ENCODE measurements at regions not wholly inside any gene's neighbourhood (a gene's known extent, or its start where the extent isn't known, plus 50 kb on each side); places are given as distances from the start of the nearest gene placed in this dataset.

DNA sequence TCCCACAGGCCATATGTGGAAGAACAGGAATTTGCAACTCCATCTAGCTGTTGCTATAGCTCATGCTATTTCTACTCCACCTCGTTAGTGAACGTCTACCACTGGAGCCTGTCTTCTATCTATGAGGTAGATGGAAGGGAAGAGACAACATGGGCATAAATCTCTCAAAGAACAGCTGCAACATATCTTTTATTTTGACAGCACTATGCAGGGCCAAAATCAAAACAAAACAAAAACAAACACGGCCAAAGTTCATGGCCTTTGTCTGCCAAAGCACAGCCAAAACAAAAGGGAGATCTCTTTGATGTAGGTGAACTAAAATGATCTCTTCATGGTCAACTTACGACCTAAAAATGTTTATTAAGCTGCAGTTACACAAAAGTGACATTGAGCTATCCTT, 215.2 kb upstream of the MPPED2 start:
- TF ChIP-seq, protein P1, sequence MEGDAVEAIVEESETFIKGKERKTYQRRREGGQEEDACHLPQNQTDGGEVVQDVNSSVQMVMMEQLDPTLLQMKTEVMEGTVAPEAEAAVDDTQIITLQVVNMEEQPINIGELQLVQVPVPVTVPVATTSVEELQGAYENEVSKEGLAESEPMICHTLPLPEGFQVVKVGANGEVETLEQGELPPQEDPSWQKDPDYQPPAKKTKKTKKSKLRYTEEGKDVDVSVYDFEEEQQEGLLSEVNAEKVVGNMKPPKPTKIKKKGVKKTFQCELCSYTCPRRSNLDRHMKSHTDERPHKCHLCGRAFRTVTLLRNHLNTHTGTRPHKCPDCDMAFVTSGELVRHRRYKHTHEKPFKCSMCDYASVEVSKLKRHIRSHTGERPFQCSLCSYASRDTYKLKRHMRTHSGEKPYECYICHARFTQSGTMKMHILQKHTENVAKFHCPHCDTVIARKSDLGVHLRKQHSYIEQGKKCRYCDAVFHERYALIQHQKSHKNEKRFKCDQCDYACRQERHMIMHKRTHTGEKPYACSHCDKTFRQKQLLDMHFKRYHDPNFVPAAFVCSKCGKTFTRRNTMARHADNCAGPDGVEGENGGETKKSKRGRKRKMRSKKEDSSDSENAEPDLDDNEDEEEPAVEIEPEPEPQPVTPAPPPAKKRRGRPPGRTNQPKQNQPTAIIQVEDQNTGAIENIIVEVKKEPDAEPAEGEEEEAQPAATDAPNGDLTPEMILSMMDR (IDR thresholded peaks at IDR 0.05), result no peak
- TF ChIP-seq POLR2A (IDR thresholded peaks at IDR 0.05), result no peak
